A549 (cell line): ENCODE measurements at regions not wholly inside any gene's neighbourhood (a gene's known extent, or its start where the extent isn't known, plus 50 kb on each side); places are given as distances from the start of the nearest gene placed in this dataset.
"Not testable (repeated sequence)": the region's sequence is repeated elsewhere in the genome, so short reads cannot be mapped to it uniquely, and the experiment has no call there.

Source experiments
- ATAC-seq, 2 experiments: fragments of 200-7000 bp in 1 of 2; fragments of >200 bp in 1 of 2; cut with Nextera tagmentation in 1 of 2; cut with Tn5 transposase in 1 of 2; 3 replicates each; pipeline versions ENCODE4 v1.8.0 to v1.9.1; 2018 to 2020; ENCODE audit warnings: mild to moderate bottlenecking in 1 of 2, moderate library complexity in 1 of 2
- CTCF ChIA-PET: fragments of 300-600 bp; sonication (Branson Sonifier 250); formaldehyde crosslinking; extraction: SDS; loops from one replicate; lab custom pipeline; 2021; ENCODE audit warnings: antibody characterized with exemption, inconsistent platforms; lab: Yijun Ruan, JAX
- POLR2A ChIA-PET: fragments of 350-600 bp; formaldehyde crosslinking; extraction: SDS; loops from one replicate; lab custom pipeline; 2021; ENCODE audit warnings: antibody characterized with exemption, inconsistent platforms; lab: Yijun Ruan, JAX
- DNase-seq, 2 experiments: peaks; one replicate each; pipeline versions ENCODE4 v3.0.0 to v3.0.0-alpha.2; 2011 to 2016; ENCODE audit warnings: low read depth in 1 of 2, low spot score in 1 of 2
- FAIRE-seq: peaks from 2 replicates; lab custom pipeline; 2011; peaks lifted over from hg19 to GRCh38; lab: Jason Lieb, UNC
- H3K27ac ChIP-seq, 2 experiments: fragments of >200 bp; sonication (Bioruptor Twin); formaldehyde crosslinking; 3 replicates each; pipeline ENCODE4 v1.5.1; 2016 to 2017
- H3K4me1 ChIP-seq: fragments of >200 bp; sonication (Bioruptor Twin); formaldehyde crosslinking; 3 replicates; pipeline ENCODE4 v1.6.1; 2016
- H3K4me2 ChIP-seq: fragments of >200 bp; sonication (Bioruptor Twin); formaldehyde crosslinking; 3 replicates; pipeline ENCODE4 v1.6.1; 2016
- H3K4me3 ChIP-seq: fragments of >200 bp; sonication (Bioruptor Twin); formaldehyde crosslinking; 3 replicates; pipeline ENCODE4 v1.5.1; 2016
- H3K9me3 ChIP-seq: fragments of >200 bp; sonication (Bioruptor Twin); formaldehyde crosslinking; 3 replicates; pipeline ENCODE4 v1.6.1; 2016
- CBX8 ChIP-seq: fragments of 200-600 bp; sonication (generic); IDR thresholded peaks from 2 replicates; pipeline ENCODE4 v1.6.1; 2016
- CTCF ChIP-seq: fragments of >200 bp; sonication (Bioruptor Twin); formaldehyde crosslinking; IDR thresholded peaks from 3 replicates; pipeline ENCODE4 v1.5.1; 2016
- EHMT2 ChIP-seq: fragments of 200-600 bp; sonication (generic); IDR thresholded peaks from 2 replicates; pipeline ENCODE4 v1.6.1; 2016; ENCODE audit warnings: antibody characterized with exemption, low read depth, mild to moderate bottlenecking, moderate library complexity
- ELK1 ChIP-seq: fragments of 150-350 bp; IDR thresholded peaks from 2 replicates; pipeline ENCODE4 v1.6.1; 2014; ENCODE audit warnings: low read depth, mild to moderate bottlenecking, low read length
- FOSL2 ChIP-seq, 2 experiments: fragments of 450-650 bp in 1 of 2; fragments of >200 bp in 1 of 2; sonication (Bioruptor Twin) in 1 of 2; formaldehyde crosslinking; IDR thresholded peaks; 2 replicates each; pipeline versions ENCODE4 v1.5.0 to v1.6.1; 2016 to 2020; ENCODE audit warnings: mild to moderate bottlenecking in 1 of 2, moderate library complexity in 1 of 2
- GATA3 ChIP-seq: IDR thresholded peaks from 2 replicates; pipeline ENCODE4 v1.6.1; 2012; ENCODE audit warnings: borderline replicate concordance
- HES2 ChIP-seq: fragments of >200 bp; sonication (Bioruptor Twin); formaldehyde crosslinking; IDR thresholded peaks from 2 replicates; pipeline ENCODE4 v1.6.1; 2016
- HMGXB4 ChIP-seq: fragments of 250-450 bp; sonication (Bioruptor Pico); IDR thresholded peaks from 2 replicates; pipeline ENCODE4 v1.5.0; 2021; ENCODE audit warnings: mild to moderate bottlenecking, moderate library complexity, borderline replicate concordance
- HOXB13 ChIP-seq: fragments of 250-450 bp; sonication (Bioruptor Pico); IDR thresholded peaks from 2 replicates; pipeline ENCODE4 v1.5.0; 2020; ENCODE audit warnings: low read depth, mild to moderate bottlenecking, moderate library complexity
- HOXB5 ChIP-seq: fragments of 250-450 bp; sonication (Bioruptor Pico); IDR thresholded peaks from 2 replicates; pipeline ENCODE4 v1.5.0; 2020; ENCODE audit warnings: mild to moderate bottlenecking, moderate library complexity
- JUNB ChIP-seq: fragments of >200 bp; sonication (Bioruptor Twin); formaldehyde crosslinking; IDR thresholded peaks from 2 replicates; pipeline ENCODE4 v1.6.1; 2016
- KDM1A ChIP-seq: fragments of 200-600 bp; sonication (generic); IDR thresholded peaks from 2 replicates; pipeline ENCODE4 v1.6.1; 2016; ENCODE audit warnings: low read depth, mild to moderate bottlenecking
- MAFK ChIP-seq: fragments of 450-650 bp; IDR thresholded peaks from 2 replicates; pipeline ENCODE4 v1.6.1; 2014; ENCODE audit not compliant: partially characterized antibody
- MAX ChIP-seq: IDR thresholded peaks from 2 replicates; pipeline ENCODE4 v1.6.1; 2012
- PHF8 ChIP-seq: fragments of 200-600 bp; sonication (generic); IDR thresholded peaks from 2 replicates; pipeline ENCODE4 v1.6.1; 2016; ENCODE audit warnings: low read depth, mild to moderate bottlenecking, antibody characterized with exemption, moderate library complexity, borderline replicate concordance
- RNF2 ChIP-seq: fragments of 200-600 bp; sonication (generic); IDR thresholded peaks from 2 replicates; pipeline ENCODE4 v1.6.1; 2016; ENCODE audit warnings: low read depth, mild to moderate bottlenecking, antibody characterized with exemption, moderate library complexity, borderline replicate concordance
- USF2 ChIP-seq: fragments of 450-650 bp; IDR thresholded peaks from 2 replicates; pipeline ENCODE4 v1.6.1; 2014; ENCODE audit warnings: antibody characterized with exemption
- ZC3H11A ChIP-seq: fragments of 450-650 bp; IDR thresholded peaks from 2 replicates; pipeline ENCODE4 v1.6.1; 2014; ENCODE audit warnings: antibody characterized with exemption, mild to moderate bottlenecking
- ZSCAN20 ChIP-seq: fragments of 250-450 bp; sonication (Bioruptor Pico); IDR thresholded peaks from 2 replicates; pipeline ENCODE4 v1.8.0; 2022; ENCODE audit warnings: mild to moderate bottlenecking, moderate library complexity
- WGBS: methylation state at CpG from one replicate; pipeline ENCODE4 v1.1.6; 2017; ENCODE audit errors: missing lambda C conversion rate; 5-methylcytosine and 5-hydroxymethylcytosine counted together
- TF ChIP-seq, protein P1 (sequence below): IDR thresholded peaks from 2 replicates; pipeline ENCODE4 v1.6.1; 2012

DNA sequence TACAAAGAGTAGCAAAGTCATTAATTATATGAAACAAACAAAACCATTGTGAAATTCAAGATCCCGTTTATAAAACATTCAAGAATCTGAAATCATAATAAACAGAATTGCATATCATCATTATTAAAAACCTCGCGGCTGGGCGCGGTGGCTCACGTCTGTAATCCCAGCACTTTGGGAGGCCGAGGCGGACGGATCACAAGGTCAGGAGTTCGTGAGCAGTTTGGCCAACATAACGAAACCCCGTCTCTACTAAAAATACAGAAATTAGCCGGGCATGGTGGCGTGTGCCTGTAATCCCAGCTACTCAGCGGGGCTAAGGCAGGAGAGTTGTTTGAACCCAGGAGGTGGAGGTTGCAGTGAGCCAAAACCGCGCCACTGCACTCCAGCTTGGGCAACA lies 80.3 kb upstream of the COPS8 start:
- 88% methylated on average over 17 of the region's 17 CpGs for WGBS

DNA sequence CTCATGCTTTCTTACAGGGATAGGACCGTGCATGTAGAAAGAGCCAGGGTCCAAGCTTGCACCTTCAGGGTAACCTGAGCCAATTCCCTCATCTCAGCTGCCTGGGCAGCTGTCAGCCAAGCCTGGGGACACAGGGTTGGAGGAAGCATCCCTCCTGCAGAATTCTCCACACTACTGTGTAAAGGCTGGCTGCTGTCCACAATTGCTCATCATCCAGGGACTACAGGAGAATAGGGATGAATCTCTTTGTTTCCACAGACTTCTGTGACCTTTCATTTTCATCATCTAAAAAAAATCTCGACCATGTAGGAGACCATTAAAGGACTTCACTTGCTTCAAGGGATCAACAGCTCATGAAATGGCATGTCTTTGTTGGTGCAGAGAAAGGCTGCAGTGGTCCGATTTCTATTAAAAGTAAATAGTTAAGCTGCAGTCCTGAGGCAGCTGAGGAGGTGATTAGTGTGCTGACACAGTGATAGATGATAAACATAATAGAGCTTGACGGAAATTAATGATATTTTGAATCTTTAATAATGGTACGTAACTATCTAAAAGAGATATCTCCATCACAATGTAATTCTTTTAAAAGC lies 74.4 kb upstream of the COPS8 start:
- no peak for DNase-seq
- CTCF ChIA-PET = interaction anchor here (1.0 kb wide), 1 partner anchor 16 kb away, joined by 4 read pairs; no protein-coding TSS in a partner anchor
- H3K27ac ChIP-seq = no peak overlapping the region
- ATAC-seq = no peak; a peak in 1 of 6 replicates
- no peaks in the 10 kb centered on the region for H3K9me3 ChIP-seq
- H3K4me3 ChIP-seq = no peak overlapping the region
- no peak for FAIRE-seq
- H3K4me2 ChIP-seq = no peak overlapping the region
- no peaks in the 10 kb centered on the region for H3K4me1 ChIP-seq
- WGBS = 34% methylated on average over 5 of the region's 5 CpGs
- TF ChIP-seq ELK1 (no peak), HES2 (no peak), ZC3H11A (no peak), HOXB5 (CRISPR knock-in tag) (no peak), USF2 (no peak), JUNB (no peak)
- POLR2A ChIA-PET = no interaction called here

More for the DNA sequence above, 80.3 kb upstream of the COPS8 start:
- CTCF ChIA-PET, H3K4me3 ChIP-seq, H3K4me1 ChIP-seq, FAIRE-seq, H3K9me3 ChIP-seq, H3K27ac ChIP-seq, ATAC-seq, POLR2A ChIA-PET, H3K4me2 ChIP-seq, DNase-seq: not testable (repeated sequence)

GRCh38 chr2:237012004-237012403 lies 73.7 kb upstream of the COPS8 start:
- Histone ChIP-seq H3K4me1 (no peaks in the 10 kb centered on the region), H3K4me2 (no peak overlapping the region), H3K9me3 (no peaks in the 10 kb centered on the region), H3K4me3 (no peak overlapping the region), H3K27ac (no peak overlapping the region)
- FAIRE-seq (no peak), ATAC-seq (no peak), DNase-seq (no peak)
- CTCF ChIA-PET = interaction anchor here (1.0 kb wide), 1 partner anchor 16 kb away, joined by 4 read pairs; no protein-coding TSS in a partner anchor
- POLR2A ChIA-PET = no interaction called here
- WGBS = 42% methylated on average over 9 of the region's 9 CpGs
- no peak for TF ChIP-seq RNF2
- no peak for TF ChIP-seq HOXB13 (CRISPR knock-in tag)
- TF ChIP-seq CBX8 = no peak
- TF ChIP-seq FOSL2 (IDR thresholded peaks at IDR 0.05) = no peak
- TF ChIP-seq FOSL2 (CRISPR knock-in tag; IDR thresholded peaks at IDR 0.05) = no peak
- TF ChIP-seq HMGXB4 (CRISPR knock-in tag) = no peak
- TF ChIP-seq ZSCAN20 (CRISPR knock-in tag) = no peak
- TF ChIP-seq, protein P1, sequence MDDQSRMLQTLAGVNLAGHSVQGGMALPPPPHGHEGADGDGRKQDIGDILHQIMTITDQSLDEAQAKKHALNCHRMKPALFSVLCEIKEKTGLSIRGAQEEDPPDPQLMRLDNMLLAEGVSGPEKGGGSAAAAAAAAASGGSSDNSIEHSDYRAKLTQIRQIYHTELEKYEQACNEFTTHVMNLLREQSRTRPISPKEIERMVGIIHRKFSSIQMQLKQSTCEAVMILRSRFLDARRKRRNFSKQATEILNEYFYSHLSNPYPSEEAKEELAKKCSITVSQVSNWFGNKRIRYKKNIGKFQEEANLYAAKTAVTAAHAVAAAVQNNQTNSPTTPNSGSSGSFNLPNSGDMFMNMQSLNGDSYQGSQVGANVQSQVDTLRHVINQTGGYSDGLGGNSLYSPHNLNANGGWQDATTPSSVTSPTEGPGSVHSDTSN = no peak
- TF ChIP-seq KDM1A = no peak
- TF ChIP-seq PHF8 = no peak
- no peak for TF ChIP-seq HES2
- TF ChIP-seq MAX = no peak
- no peak for TF ChIP-seq EHMT2
- no peak for TF ChIP-seq GATA3
- TF ChIP-seq MAFK = no peak
- no peak for TF ChIP-seq CTCF
- no peak for TF ChIP-seq USF2
